Breast epithelium (tissue), 4 donors: ENCODE measurements at regions not wholly inside any gene's neighbourhood (a gene's known extent, or its start where the extent isn't known, plus 50 kb on each side); places are given as distances from the start of the nearest gene placed in this dataset.

ENCODE experiments used
- DNase-seq, 2 donors: peaks; one replicate each; pipeline ENCODE4 v3.0.0-alpha.2; 2019; ENCODE audit warnings: low spot score in 2 of 2
- H3K27ac ChIP-seq, 2 donors: fragments of 200-600 bp; sonication (generic) in 1 of 2; one replicate each; pipeline ENCODE4 v1.5.1; 2016 to 2019; ENCODE audit warnings: mild to moderate bottlenecking in 1 of 2
- H3K27me3 ChIP-seq, 2 donors: fragments of 200-600 bp; sonication (generic) in 1 of 2; one replicate each; pipeline versions ENCODE4 v1.5.1 to v1.6.0; 2017 to 2019; ENCODE audit warnings: control low read depth in 1 of 2, mild to moderate bottlenecking in 1 of 2
- H3K36me3 ChIP-seq: fragments of 200-600 bp; one replicate; pipeline ENCODE4 v1.5.1; 2019
- H3K4me1 ChIP-seq, 2 donors: fragments of 200-600 bp; sonication (generic); one replicate each; pipeline ENCODE4 v1.5.1; 2016 to 2019; ENCODE audit warnings: control low read depth in 1 of 2
- H3K4me3 ChIP-seq, 3 donors: fragments of 200-600 bp; sonication (generic); 1 replicate in 2 of 3; 2 replicates in 1 of 3; pipeline ENCODE4 v1.5.1; 2016 to 2019; ENCODE audit warnings: mild to moderate bottlenecking in 3 of 3, moderate library complexity in 2 of 3
- H3K9me3 ChIP-seq, 2 donors: fragments of 200-600 bp; sonication (generic) in 1 of 2; one replicate each; pipeline ENCODE4 v1.5.1; 2016 to 2019; ENCODE audit warnings: control low read depth in 1 of 2
- CTCF ChIP-seq, 3 donors: fragments of 450-650 bp; IDR thresholded peaks; one replicate each; pipeline ENCODE4 v1.5.1; 2016 to 2017; ENCODE audit warnings: antibody characterized with exemption in 3 of 3, mild to moderate bottlenecking in 3 of 3, moderate library complexity in 3 of 3
- POLR2A ChIP-seq: fragments of 450-650 bp; IDR thresholded peaks from one replicate; pipeline ENCODE4 v1.6.1; 2016; ENCODE audit warnings: antibody characterized with exemption, mild to moderate bottlenecking, moderate library complexity
- POLR2AphosphoS5 ChIP-seq, 3 donors: sonication (generic); formaldehyde crosslinking; IDR thresholded peaks; one replicate each; pipeline ENCODE4 v1.6.1; 2017; ENCODE audit warnings: antibody characterized with exemption in 3 of 3
- intact Hi-C: fragments of 100-400 bp; cut with DNase I; formaldehyde crosslinking; loops from one replicate; pipeline ENCODE4 v1.15.1; 2023; ENCODE audit warnings: low total_unique reads

DNA sequence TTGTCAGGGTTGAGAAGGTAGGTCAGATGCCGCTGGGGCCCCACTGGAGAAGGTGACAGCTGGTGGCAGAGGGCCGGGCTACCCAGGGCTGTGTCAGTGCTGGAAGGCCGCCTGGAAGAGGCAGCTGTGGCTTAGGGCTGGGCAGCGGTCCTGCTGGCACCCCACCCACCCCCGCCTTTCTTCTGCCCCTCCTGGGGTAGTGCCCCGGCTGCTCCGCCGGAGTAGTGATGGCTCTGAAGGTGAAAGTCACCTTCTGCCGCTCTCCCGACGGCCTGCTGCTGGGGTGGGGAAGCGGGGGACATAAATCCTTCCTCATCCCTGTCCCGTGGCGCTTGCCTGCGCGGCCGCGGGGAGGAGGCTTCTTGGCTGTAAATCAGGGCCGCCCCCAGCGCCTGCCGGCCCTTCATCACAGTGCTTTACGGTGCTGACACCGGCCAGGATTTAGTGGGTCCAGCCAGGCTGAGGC, 332.2 kb downstream of the DYSF start:
- peak in 1 of 2 donors; percentile 12 for DNase-seq
- H3K9me3 ChIP-seq = no peaks in the 10 kb centered on the region
- intact Hi-C loops = no loop called here
- no peak overlapping the region for H3K4me3 ChIP-seq
- TF ChIP-seq POLR2AphosphoS5 (IDR thresholded peaks at IDR 0.05) (no peak), POLR2A (no peak), CTCF (IDR thresholded peaks at IDR 0.05) (no peak)
- H3K27me3 ChIP-seq = no peaks in the 10 kb centered on the region
- H3K27ac ChIP-seq = no peak overlapping the region
- no peaks in the 10 kb centered on the region for H3K36me3 ChIP-seq
- no peaks in the 10 kb centered on the region for H3K4me1 ChIP-seq

DNA sequence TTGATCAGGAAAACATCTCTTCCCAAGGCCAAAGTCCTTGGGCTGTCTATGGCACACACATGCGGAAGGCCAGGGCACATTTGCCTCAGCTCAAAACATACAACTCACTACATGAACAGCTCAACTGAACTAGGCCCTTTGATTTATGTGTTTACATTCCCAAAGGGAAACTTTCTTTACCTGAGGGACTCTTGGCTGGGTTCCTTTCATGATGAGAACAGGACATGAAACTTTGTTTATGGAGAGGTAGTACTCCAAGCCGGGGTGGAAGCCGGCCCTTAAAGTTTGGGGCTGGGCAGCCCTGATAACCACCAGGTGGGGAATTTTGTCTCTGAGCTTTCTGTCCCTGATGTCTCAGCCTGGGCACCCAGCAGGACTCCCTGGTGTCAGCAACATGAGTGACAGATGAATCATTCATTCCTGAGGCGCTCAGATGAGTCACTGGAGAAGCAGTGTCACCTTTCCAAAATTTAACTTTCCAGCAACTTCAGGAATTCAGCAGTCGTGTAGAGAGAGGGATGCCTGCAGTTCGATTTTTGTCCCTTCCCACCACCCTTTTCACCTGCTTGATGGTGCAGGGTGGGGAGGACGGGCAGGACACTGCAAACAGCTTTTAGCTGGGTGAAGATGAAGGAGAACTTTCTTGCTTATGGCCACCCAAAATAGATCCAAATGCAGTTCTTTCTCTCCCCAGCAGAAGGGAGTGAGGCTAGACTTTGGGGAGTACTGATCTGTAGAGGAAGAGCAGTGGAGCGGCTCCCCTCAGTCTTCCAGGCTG, 331.6 kb downstream of the DYSF start:
- H3K27me3 ChIP-seq = no peaks in the 10 kb centered on the region

GRCh38 chr2:71783815-71784214, 330.5 kb downstream of the DYSF start:
- TF ChIP-seq POLR2A = no peak
- no peak for TF ChIP-seq CTCF (IDR thresholded peaks at IDR 0.05)
- TF ChIP-seq POLR2AphosphoS5 (IDR thresholded peaks at IDR 0.05) = no peak
- no peak overlapping the region for H3K27ac ChIP-seq
- no peaks in the 10 kb centered on the region for H3K27me3 ChIP-seq
- intact Hi-C loops = no loop called here
- H3K4me1 ChIP-seq = no peaks in the 10 kb centered on the region
- no peaks in the 10 kb centered on the region for H3K36me3 ChIP-seq
- no peaks in the 10 kb centered on the region for H3K9me3 ChIP-seq
- H3K4me3 ChIP-seq = no peak overlapping the region
- DNase-seq = no peak

More for the DNA sequence above, 331.6 kb downstream of the DYSF start:
- intact Hi-C loops = no loop called here
- H3K4me1 ChIP-seq = no peaks in the 10 kb centered on the region
- H3K9me3 ChIP-seq = no peaks in the 10 kb centered on the region
- peak in 1 of 2 donors; percentile 13 for DNase-seq
- TF ChIP-seq CTCF (IDR thresholded peaks at IDR 0.05) (no peak), POLR2AphosphoS5 (IDR thresholded peaks at IDR 0.05) (no peak), POLR2A (no peak)
- H3K27ac ChIP-seq = peak overlapping the region in 1 of 2 donors; percentile 19
- H3K4me3 ChIP-seq = no peak overlapping the region
- H3K36me3 ChIP-seq = no peaks in the 10 kb centered on the region

DNA sequence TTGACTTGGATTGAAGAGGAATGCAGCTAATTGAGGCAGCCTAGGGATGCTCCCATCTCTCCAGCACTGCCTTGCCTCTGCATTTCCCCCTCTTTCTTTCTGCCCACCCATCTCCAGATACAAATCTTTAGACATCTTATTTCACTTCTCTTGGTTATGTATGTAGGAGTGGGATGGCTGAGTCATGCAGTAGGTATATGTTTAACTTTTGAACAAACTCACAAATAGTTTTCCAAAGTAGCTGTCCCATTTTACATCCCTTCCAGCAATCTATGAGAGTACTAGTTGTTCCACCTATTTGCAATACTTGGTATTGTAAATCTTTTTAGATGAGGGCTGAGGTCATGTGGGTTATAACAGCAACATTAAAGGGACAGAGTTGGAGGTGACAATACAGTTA, 329.9 kb downstream of the DYSF start:
- Histone ChIP-seq H3K27me3 (no peaks in the 10 kb centered on the region), H3K4me1 (no peaks in the 10 kb centered on the region), H3K27ac (no peak overlapping the region), H3K4me3 (no peak overlapping the region), H3K9me3 (no peaks in the 10 kb centered on the region), H3K36me3 (no peaks in the 10 kb centered on the region)
- no peak for DNase-seq
- intact Hi-C loops = no loop called here
- TF ChIP-seq POLR2A (no peak), POLR2AphosphoS5 (IDR thresholded peaks at IDR 0.05) (no peak), CTCF (IDR thresholded peaks at IDR 0.05) (no peak)

GRCh38 chr2:71782323-71782722, 329.0 kb downstream of the DYSF start:
- TF ChIP-seq POLR2AphosphoS5 (IDR thresholded peaks at IDR 0.05) (no peak), CTCF (IDR thresholded peaks at IDR 0.05) (no peak), POLR2A (no peak)
- DNase-seq = no peak
- intact Hi-C loops = no loop called here
- H3K4me1 ChIP-seq = no peaks in the 10 kb centered on the region
- H3K27ac ChIP-seq = no peak overlapping the region
- H3K9me3 ChIP-seq = no peaks in the 10 kb centered on the region
- no peaks in the 10 kb centered on the region for H3K36me3 ChIP-seq
- H3K4me3 ChIP-seq = no peak overlapping the region
- no peaks in the 10 kb centered on the region for H3K27me3 ChIP-seq
